HCT116 (cell line): ENCODE measurements at regions not wholly inside any gene's neighbourhood (a gene's known extent, or its start where the extent isn't known, plus 50 kb on each side); places are given as distances from the start of the nearest gene placed in this dataset.

ENCODE experiments used
- ATAC-seq: fragments of 200-7000 bp; cut with Tn5 transposase; 2 replicates; pipeline ENCODE4 v1.9.1; 2020; ENCODE audit warnings: mild to moderate bottlenecking, moderate library complexity
- BruUV-seq: library from RNA; stranded (reverse); fragments of 400-500 nt; replicated peaks from 2 replicates; lab custom pipeline; 2021; lab: Mats Ljungman, UMichigan
- CTCF ChIA-PET: fragments of 300-600 bp; sonication (Branson Sonifier 250); formaldehyde crosslinking; loops from one replicate; lab custom pipeline; 2021; ENCODE audit warnings: antibody characterized with exemption; lab: Charles Lee
- POLR2A ChIA-PET: fragments of 300-600, 350-600 bp; sonication (Branson Sonifier 250); formaldehyde crosslinking; loops from one replicate; lab custom pipeline; 2021; ENCODE audit warnings: antibody characterized with exemption; lab: Charles Lee
- RAD21 ChIA-PET, 2 experiments: fragments of 300-600 bp; sonication (Branson Sonifier 250); formaldehyde crosslinking; loops; one replicate each; lab custom pipeline; 2023; ENCODE audit warnings: low total read pairs in 2 of 2; ENCODE audit not compliant: uncharacterized antibody in 2 of 2, unreplicated experiment in 2 of 2, low non-redundant PET in 1 of 2; lab: Charles Lee
- DNase-seq: peaks from one replicate; pipeline ENCODE4 v3.0.0-alpha.2; 2010; ENCODE audit warnings: low read depth, low spot score
- H2AFZ ChIP-seq: fragments of 200-600 bp; shearing (Covaris generic), sonication (generic); 2 replicates; pipeline ENCODE4 v1.6.1; 2017; ENCODE audit warnings: low read depth, mixed run types, mixed read lengths, antibody characterized with exemption, low read length; ENCODE audit not compliant: poor library complexity, severe bottlenecking
- H3K27ac ChIP-seq: 2 replicates; pipeline ENCODE4 v1.5.1; 2012; ENCODE audit warnings: low read depth, low read length
- H3K27me3 ChIP-seq: fragments of 200-600 bp; sonication (generic); 2 replicates; pipeline ENCODE4 v1.6.1; 2016; ENCODE audit warnings: mixed run types, low read length, mixed read lengths; ENCODE audit not compliant: insufficient read depth
- H3K36me3 ChIP-seq, 2 experiments: fragments of 200-500 bp in 1 of 2; fragments of 200-600 bp in 1 of 2; sonication (Bioruptor generic) in 1 of 2; sonication (generic) in 1 of 2; 2 replicates each; pipeline versions ENCODE4 v1.5.1 to v1.6.1; 2014 to 2016; ENCODE audit warnings: low read length in 2 of 2, inconsistent platforms in 1 of 2, mixed read lengths in 1 of 2, mixed run types in 1 of 2; ENCODE audit not compliant: insufficient read depth in 2 of 2, control insufficient read depth in 1 of 2
- H3K4me1 ChIP-seq, 2 experiments: fragments of 200-600 bp in 1 of 2; sonication (generic) in 1 of 2; 2 replicates each; pipeline versions ENCODE4 v1.5.1 to v1.6.1; 2012 to 2017; ENCODE audit warnings: low read length in 2 of 2, inconsistent platforms in 1 of 2, mild to moderate bottlenecking in 1 of 2, mixed read lengths in 1 of 2, mixed run types in 1 of 2, moderate library complexity in 1 of 2; ENCODE audit not compliant: insufficient read depth in 2 of 2, control insufficient read depth in 1 of 2
- H3K4me2 ChIP-seq: fragments of 200-600 bp; sonication (generic); 2 replicates; pipeline ENCODE4 v1.6.1; 2017; ENCODE audit warnings: mixed run types, low read length, mixed read lengths
- H3K4me3 ChIP-seq, 2 experiments: fragments of 200-600 bp in 1 of 2; sonication (generic) in 1 of 2; replicated peaks in 1 of 2; 2 replicates each; pipeline ENCODE4 v1.5.1; 2011 to 2016; ENCODE audit warnings: low read length in 2 of 2, control low read depth in 1 of 2, low read depth in 1 of 2, mild to moderate bottlenecking in 1 of 2, mixed read lengths in 1 of 2, mixed run types in 1 of 2
- H3K79me2 ChIP-seq: fragments of 200-600 bp; sonication (generic); 2 replicates; pipeline ENCODE4 v1.6.1; 2017; ENCODE audit warnings: mild to moderate bottlenecking, mixed run types, low read length, moderate library complexity, mixed read lengths; ENCODE audit not compliant: insufficient read depth
- H3K9ac ChIP-seq: fragments of 200-600 bp; sonication (generic); 2 replicates; pipeline ENCODE4 v1.6.1; 2016; ENCODE audit warnings: low read length, mixed read lengths
- H3K9me2 ChIP-seq: fragments of 200-600 bp; sonication (generic), shearing (Covaris generic); 2 replicates; pipeline ENCODE4 v1.6.1; 2017; ENCODE audit warnings: mixed run types, mild to moderate bottlenecking, moderate library complexity; ENCODE audit not compliant: insufficient read depth
- H3K9me3 ChIP-seq, 2 experiments: fragments of 200-500 bp in 1 of 2; fragments of 200-600 bp in 1 of 2; sonication (Bioruptor generic) in 1 of 2; sonication (generic) in 1 of 2; 2 replicates each; pipeline ENCODE4 v1.6.1; 2014 to 2017; ENCODE audit warnings: low read length in 2 of 2, mixed read lengths in 2 of 2, inconsistent platforms in 1 of 2, low read depth in 1 of 2, mild to moderate bottlenecking in 1 of 2, mixed run types in 1 of 2, moderate library complexity in 1 of 2; ENCODE audit not compliant: control insufficient read depth in 1 of 2, insufficient read depth in 1 of 2
- H4K20me1 ChIP-seq: fragments of 200-600 bp; sonication (generic), shearing (Covaris generic); 2 replicates; pipeline ENCODE4 v1.6.1; 2017; ENCODE audit warnings: mixed run types, mild to moderate bottlenecking, moderate library complexity; ENCODE audit not compliant: insufficient read depth
- EZH2phosphoT487 ChIP-seq: fragments of 200-600 bp; IDR thresholded peaks from 2 replicates; pipeline ENCODE4 v1.6.1; 2018; ENCODE audit warnings: antibody characterized with exemption, borderline replicate concordance
- FOSL1 ChIP-seq: IDR thresholded peaks from 2 replicates; pipeline ENCODE4 v1.6.1; 2012; ENCODE audit warnings: low read depth
- JUND ChIP-seq: IDR thresholded peaks from 2 replicates; pipeline ENCODE4 v1.6.1; 2012
- REST ChIP-seq: IDR thresholded peaks from 2 replicates; pipeline ENCODE4 v1.6.1; 2012; ENCODE audit warnings: low read depth
- SIN3A ChIP-seq: IDR thresholded peaks from 2 replicates; pipeline ENCODE4 v1.6.1; 2012; ENCODE audit warnings: low read depth
- SP1 ChIP-seq: IDR thresholded peaks from 2 replicates; pipeline ENCODE4 v1.6.1; 2012; ENCODE audit warnings: low read depth
- TCF7L2 ChIP-seq: IDR thresholded peaks from 2 replicates; pipeline ENCODE4 v1.7.0; 2011; ENCODE audit warnings: borderline replicate concordance, inconsistent platforms; ENCODE audit not compliant: insufficient read depth, insufficient read length; ENCODE audit errors: extremely low read depth
- ZBTB33 ChIP-seq: IDR thresholded peaks from 2 replicates; pipeline ENCODE4 v1.6.1; 2011; ENCODE audit warnings: mild to moderate bottlenecking, low read length, moderate library complexity; ENCODE audit not compliant: insufficient replicate concordance; ENCODE audit errors: extremely low read depth
- ZFX ChIP-seq: fragments of 450-650 bp; IDR thresholded peaks from 2 replicates; pipeline ENCODE4 v1.6.1; 2017
- intact Hi-C: fragments of 100-400 bp; cut with micrococcal nuclease; formaldehyde crosslinking; loops from 2 replicates; pipeline ENCODE4 v1.10.0; 2022
- TF ChIP-seq, protein P1 (sequence below), 3 experiments: fragments of 200-600 bp in 1 of 3; sonication (generic) in 1 of 3; IDR thresholded peaks in 2 of 3; conservative IDR thresholded peaks in 1 of 3; 2 replicates each; pipeline ENCODE4 v1.5.1; 2012 to 2017; ENCODE audit warnings: low read depth in 2 of 3, low read length in 2 of 3, antibody characterized with exemption in 1 of 3, borderline replicate concordance in 1 of 3, control low read depth in 1 of 3, mild to moderate bottlenecking in 1 of 3, mixed read lengths in 1 of 3, mixed run types in 1 of 3, moderate library complexity in 1 of 3; ENCODE audit not compliant: insufficient read depth in 1 of 3

GRCh38 chr2:118171546-118171945, 83.3 kb downstream of the INSIG2 start:
- Histone ChIP-seq H2AFZ (no peak overlapping the region), H3K4me2 (no peak overlapping the region), H3K9me3 (no peaks in the 10 kb centered on the region), H3K27ac (no peak overlapping the region)
- CTCF ChIA-PET: no interaction called here
- no peak for TF ChIP-seq EZH2phosphoT487
- TF ChIP-seq, all 23 proteins: peak for 0
- BruUV-seq: no TSS peak
- Histone ChIP-seq H3K36me3 (no peaks in the 10 kb centered on the region), H3K27me3 (no peaks in the 10 kb centered on the region), H3K4me1 (peaks cover 12 to 21% of the 10 kb centered on the region in 2 experiments), H3K4me3 (no peak overlapping the region), H3K79me2 (no peaks in the 10 kb centered on the region), H3K9ac (no peak overlapping the region), H3K9me2 (no peaks in the 10 kb centered on the region; the same call in 1 of the 2 replicates), H4K20me1 (no peaks in the 10 kb centered on the region)
- POLR2A ChIA-PET: no interaction called here
- DNase-seq (no peak), ATAC-seq (no peak)
- intact Hi-C loops: no loop called here
- RAD21 ChIA-PET: no interaction called here

GRCh38 chr2:118169359-118170005, 81.2 kb downstream of the INSIG2 start:
- H3K27ac ChIP-seq: peak overlapping the region; percentile 10; the same call in 1 of the 2 replicates
- H3K9ac ChIP-seq: no peak overlapping the region
- no peaks in the 10 kb centered on the region for H3K36me3 ChIP-seq
- H3K79me2 ChIP-seq: no peaks in the 10 kb centered on the region
- H3K4me2 ChIP-seq: peak overlapping the region; percentile 33
- BruUV-seq: no TSS peak
- peak overlapping the region; percentile 29 for H2AFZ ChIP-seq
- DNase-seq: no peak
- ChIA-PET POLR2A (interaction anchor here (0.8 kb wide), 1 partner anchor 17 kb away, joined by 3 read pairs; no protein-coding TSS in a partner anchor), RAD21 (interaction anchor here in 1 of 2 experiments (0.8 kb wide), 1 partner anchor 123 kb away, joined by 4 read pairs; no protein-coding TSS in a partner anchor), CTCF (interaction anchor here (0.7 to 1.4 kb wide), 4 partner anchors 83 to 839 kb away, joined by 3 to 7 read pairs (median 3); no protein-coding TSS in a partner anchor)
- intact Hi-C loops: no loop called here
- no peak overlapping the region for H3K4me3 ChIP-seq
- no peaks in the 10 kb centered on the region for H3K27me3 ChIP-seq
- no peaks in the 10 kb centered on the region for H4K20me1 ChIP-seq
- no peaks in the 10 kb centered on the region; the same call in 1 of the 2 replicates for H3K9me2 ChIP-seq
- H3K9me3 ChIP-seq: no peaks in the 10 kb centered on the region
- ATAC-seq: peak; percentile 88
- H3K4me1 ChIP-seq: peaks cover 12 to 19% of the 10 kb centered on the region in 2 experiments
- TF ChIP-seq, protein P1, sequence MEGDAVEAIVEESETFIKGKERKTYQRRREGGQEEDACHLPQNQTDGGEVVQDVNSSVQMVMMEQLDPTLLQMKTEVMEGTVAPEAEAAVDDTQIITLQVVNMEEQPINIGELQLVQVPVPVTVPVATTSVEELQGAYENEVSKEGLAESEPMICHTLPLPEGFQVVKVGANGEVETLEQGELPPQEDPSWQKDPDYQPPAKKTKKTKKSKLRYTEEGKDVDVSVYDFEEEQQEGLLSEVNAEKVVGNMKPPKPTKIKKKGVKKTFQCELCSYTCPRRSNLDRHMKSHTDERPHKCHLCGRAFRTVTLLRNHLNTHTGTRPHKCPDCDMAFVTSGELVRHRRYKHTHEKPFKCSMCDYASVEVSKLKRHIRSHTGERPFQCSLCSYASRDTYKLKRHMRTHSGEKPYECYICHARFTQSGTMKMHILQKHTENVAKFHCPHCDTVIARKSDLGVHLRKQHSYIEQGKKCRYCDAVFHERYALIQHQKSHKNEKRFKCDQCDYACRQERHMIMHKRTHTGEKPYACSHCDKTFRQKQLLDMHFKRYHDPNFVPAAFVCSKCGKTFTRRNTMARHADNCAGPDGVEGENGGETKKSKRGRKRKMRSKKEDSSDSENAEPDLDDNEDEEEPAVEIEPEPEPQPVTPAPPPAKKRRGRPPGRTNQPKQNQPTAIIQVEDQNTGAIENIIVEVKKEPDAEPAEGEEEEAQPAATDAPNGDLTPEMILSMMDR (IDR thresholded peaks at IDR 0.05 in 2 of 3, conservative IDR thresholded peaks at IDR 0.05 in 1 of 3; ENCODE audit: borderline replicate concordance in 1 of 3, insufficient read depth in 1 of 3, low read depth in 2 of 3, low read length in 2 of 3): peak; percentile 12 to 35 (median 19); a peak in 3 of 6 replicates
- TF ChIP-seq ZFX (no peak), SP1 (0 out of 2 replicates have a peak, but pooled peaks have one; percentile 15), TCF7L2 (no peak), SIN3A (no peak), REST (no peak), JUND (no peak), ZBTB33 (no peak), FOSL1 (no peak)
